Testis (tissue), 2 donors: ENCODE measurements at regions not wholly inside any gene's neighbourhood (a gene's known extent, or its start where the extent isn't known, plus 50 kb on each side); places are given as distances from the start of the nearest gene placed in this dataset.

ENCODE experiments used
- DNase-seq: peaks from one replicate; pipeline ENCODE4 v3.0.0-alpha.2; 2019
- H3K27ac ChIP-seq, 2 donors: fragments of 200-600 bp; sonication (generic); one replicate each; pipeline ENCODE4 v1.5.1; 2019
- H3K27me3 ChIP-seq: fragments of 200-600 bp; sonication (generic); one replicate; pipeline ENCODE4 v1.5.1; 2019
- H3K36me3 ChIP-seq: fragments of 200-600 bp; sonication (generic); one replicate; pipeline ENCODE4 v1.5.1; 2017; ENCODE audit warnings: low read depth; ENCODE audit errors: missing control alignments
- H3K4me1 ChIP-seq: fragments of 200-600 bp; sonication (generic); one replicate; pipeline ENCODE4 v1.5.1; 2019
- H3K4me3 ChIP-seq, 2 donors: fragments of 200-600 bp; sonication (generic); one replicate each; pipeline ENCODE4 v1.5.1; 2017 to 2019
- H3K9me3 ChIP-seq: fragments of 200-600 bp; sonication (generic); one replicate; pipeline ENCODE4 v1.5.1; 2017
- CTCF ChIP-seq, 3 experiments: fragments of 450-650 bp in 2 of 3; fragments of 200-600 bp in 1 of 3; sonication (generic) in 1 of 3; IDR thresholded peaks; one replicate each; pipeline ENCODE4 v1.5.1; 2016 to 2019; ENCODE audit warnings: antibody characterized with exemption in 3 of 3, mild to moderate bottlenecking in 2 of 3, moderate library complexity in 1 of 3
- POLR2A ChIP-seq: fragments of 450-650 bp; IDR thresholded peaks from one replicate; pipeline ENCODE4 v1.6.1; 2017; ENCODE audit warnings: antibody characterized with exemption, mild to moderate bottlenecking, moderate library complexity
- WGBS, 2 donors: methylation state at CpG; one replicate each; pipeline ENCODE4 v1.1.5; 2018; 5-methylcytosine and 5-hydroxymethylcytosine counted together
- intact Hi-C: fragments of 100-400 bp; cut with DNase I; formaldehyde crosslinking; loops from one replicate; pipeline ENCODE4 v1.15.1; 2023; ENCODE audit warnings: low total_unique reads

DNA sequence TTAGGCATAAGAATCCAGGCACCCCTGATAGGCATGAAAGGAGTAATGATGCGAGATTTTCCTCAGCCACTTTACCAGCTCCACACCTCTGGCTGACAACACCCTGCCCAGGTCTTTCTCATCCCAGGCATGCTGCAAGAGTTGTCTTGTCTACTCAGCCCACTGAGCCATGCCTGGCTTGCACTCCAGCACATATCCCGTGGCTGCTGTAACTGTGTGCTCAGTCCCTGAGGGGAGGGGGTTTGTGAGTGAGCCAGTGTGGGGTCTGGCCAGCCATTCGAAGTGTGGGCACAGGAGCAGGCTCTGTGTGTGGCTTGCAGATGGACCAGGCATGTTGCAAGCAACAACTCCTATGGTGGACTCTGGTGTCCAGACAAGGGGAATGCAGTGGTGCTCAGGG is 529.6 kb downstream of the ADGRL2 start:
- Histone ChIP-seq H3K4me1 (peaks cover 3% of the 10 kb centered on the region), H3K27ac (no peak overlapping the region), H3K36me3 (no peaks in the 10 kb centered on the region), H3K4me3 (no peak overlapping the region), H3K27me3 (no peaks in the 10 kb centered on the region), H3K9me3 (no peaks in the 10 kb centered on the region)
- intact Hi-C loops = no loop called here
- TF ChIP-seq CTCF (IDR thresholded peaks at IDR 0.05) = no peak
- no peak for TF ChIP-seq POLR2A
- DNase-seq = no peak
- 87 to 100% methylated on average over 3 of the region's 3 CpGs for WGBS, 2 donors

DNA sequence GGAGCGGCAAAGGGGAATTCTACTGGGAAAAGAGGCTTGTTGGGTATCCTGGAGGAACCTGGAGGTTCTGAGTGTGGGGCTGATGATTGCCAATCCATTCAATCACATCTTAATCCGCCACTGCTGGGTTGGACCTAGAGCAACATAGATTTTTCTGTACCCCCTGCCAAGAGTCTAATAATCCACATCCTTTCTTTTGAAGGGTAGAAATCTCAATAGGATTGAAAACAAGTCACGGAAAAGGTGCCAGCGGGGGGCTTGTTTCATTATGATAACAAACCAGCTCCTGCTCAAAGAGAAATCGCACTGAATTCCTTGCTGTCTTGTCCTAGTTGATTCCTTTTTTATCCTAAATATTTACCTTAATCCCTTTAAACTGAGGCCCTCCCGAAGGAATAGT is 528.5 kb downstream of the ADGRL2 start:
- H3K4me1 ChIP-seq = peaks cover 3% of the 10 kb centered on the region
- H3K9me3 ChIP-seq = no peaks in the 10 kb centered on the region
- DNase-seq = no peak
- H3K36me3 ChIP-seq = no peaks in the 10 kb centered on the region
- WGBS, 2 donors = 94 to 96% methylated on average over 6 of the region's 6 CpGs
- TF ChIP-seq CTCF (IDR thresholded peaks at IDR 0.05) (no peak), POLR2A (no peak)
- no peak overlapping the region for H3K4me3 ChIP-seq
- intact Hi-C loops = no loop called here
- no peak overlapping the region for H3K27ac ChIP-seq
- H3K27me3 ChIP-seq = no peaks in the 10 kb centered on the region

DNA sequence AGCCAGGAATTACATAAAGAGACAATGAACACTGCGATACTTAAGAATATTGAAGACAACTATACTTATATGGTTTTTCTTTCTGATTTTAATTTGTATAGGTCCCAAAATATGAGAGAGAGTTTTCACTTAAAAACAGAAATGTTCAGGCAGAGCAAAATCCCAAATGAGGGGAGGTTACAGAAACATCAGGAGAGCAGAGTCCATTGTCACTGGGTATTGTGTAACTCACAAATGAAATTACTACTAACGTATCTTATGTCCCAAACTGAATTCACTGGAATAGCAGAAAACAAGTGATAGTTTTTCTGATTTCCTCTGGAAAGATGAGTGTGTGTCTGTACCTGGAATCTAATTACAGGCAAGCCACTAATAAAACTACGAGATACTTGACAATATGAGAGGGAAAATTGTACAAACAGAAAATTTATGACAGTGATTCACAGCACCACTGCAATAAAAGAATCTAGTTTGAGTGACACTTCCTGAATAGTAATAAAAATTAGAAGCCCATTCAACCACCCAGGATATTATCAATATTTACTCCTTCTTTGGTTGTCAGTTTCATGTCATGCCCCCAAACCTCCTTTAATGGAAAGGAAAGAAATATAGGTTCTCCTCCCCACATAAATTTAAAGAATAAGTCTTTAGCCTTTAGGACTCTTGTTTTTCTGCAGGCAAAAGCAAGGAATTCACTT is 522.6 kb downstream of the ADGRL2 start:
- 89 to 93% methylated on average over 3 of the region's 3 CpGs for WGBS, 2 donors
- no peaks in the 10 kb centered on the region for H3K9me3 ChIP-seq
- no peak overlapping the region for H3K4me3 ChIP-seq
- H3K27me3 ChIP-seq = no peaks in the 10 kb centered on the region
- no peak overlapping the region for H3K27ac ChIP-seq
- intact Hi-C loops = no loop called here
- TF ChIP-seq CTCF (IDR thresholded peaks at IDR 0.05) (no peak), POLR2A (no peak)
- DNase-seq = no peak
- H3K4me1 ChIP-seq = peaks cover 3% of the 10 kb centered on the region
- no peaks in the 10 kb centered on the region for H3K36me3 ChIP-seq

DNA sequence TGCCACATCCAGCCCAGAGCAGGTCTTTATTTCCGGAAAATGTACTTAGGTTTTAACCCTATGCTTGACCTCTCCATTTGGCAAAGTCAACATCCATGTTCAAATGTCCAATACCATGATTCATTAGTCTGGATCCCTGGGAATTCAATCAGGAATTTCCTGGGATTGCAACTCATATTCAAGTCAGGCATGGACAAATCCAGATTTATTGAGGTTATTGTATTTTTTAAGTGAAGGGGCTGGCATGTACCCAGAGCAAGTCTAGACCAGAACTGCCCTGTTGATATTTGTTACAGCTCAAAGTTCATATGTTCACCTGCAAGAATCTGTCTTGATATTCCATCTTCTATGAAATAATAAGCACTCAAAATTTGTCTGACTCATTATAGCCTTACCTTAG is 521.1 kb downstream of the ADGRL2 start:
- 91 to 95% methylated on average over 1 of the region's 1 CpG for WGBS, 2 donors
- Histone ChIP-seq H3K36me3 (no peaks in the 10 kb centered on the region), H3K9me3 (no peaks in the 10 kb centered on the region), H3K27me3 (no peaks in the 10 kb centered on the region), H3K4me1 (peaks cover 3% of the 10 kb centered on the region), H3K27ac (no peak overlapping the region), H3K4me3 (no peak overlapping the region)
- DNase-seq = no peak
- intact Hi-C loops = no loop called here
- TF ChIP-seq CTCF (IDR thresholded peaks at IDR 0.05) = no peak
- TF ChIP-seq POLR2A = no peak

DNA sequence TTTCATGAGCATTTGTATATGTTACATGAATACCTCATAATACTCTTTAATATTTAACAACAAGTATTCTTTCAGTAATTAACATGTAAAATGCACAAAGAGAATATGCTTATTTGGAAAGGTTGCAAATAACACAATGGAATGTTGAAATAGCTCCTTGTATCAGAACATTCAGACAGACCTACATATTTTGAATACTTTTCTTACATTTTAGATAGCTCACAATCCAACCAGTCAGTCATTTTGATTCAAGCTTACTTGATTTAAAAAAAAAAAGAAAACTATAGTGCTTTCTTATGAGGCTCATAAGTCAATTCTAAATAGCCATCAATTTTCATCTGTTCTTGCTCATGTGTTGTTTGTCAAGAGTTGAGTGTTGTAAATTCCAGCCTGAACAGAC is 518.8 kb downstream of the ADGRL2 start:
- Histone ChIP-seq H3K27ac (no peak overlapping the region), H3K9me3 (no peaks in the 10 kb centered on the region), H3K36me3 (no peaks in the 10 kb centered on the region), H3K4me3 (no peak overlapping the region), H3K4me1 (no peaks in the 10 kb centered on the region), H3K27me3 (no peaks in the 10 kb centered on the region)
- intact Hi-C loops = no loop called here
- no peak for DNase-seq
- TF ChIP-seq POLR2A (no peak), CTCF (IDR thresholded peaks at IDR 0.05) (no peak)
